Stimulated activated naive CD8-positive, alpha-beta T cell treated with anti-CD3 and anti-CD28 coated beads, Interleukin-15, amount 100 ng/mL, for 72 hours (primary cell): ENCODE measurements at regions not wholly inside any gene's neighbourhood (a gene's known extent, or its start where the extent isn't known, plus 50 kb on each side); places are given as distances from the start of the nearest gene placed in this dataset.

Experiments
- ATAC-seq: fragments of 150-1000 bp; cut with Tn5 transposase; 2 replicates; pipeline ENCODE4 v1.10.0; 2021; ENCODE audit warnings: mild to moderate bottlenecking, moderate library complexity
- DNase-seq, 2 donors: peaks; one replicate each; pipeline ENCODE4 v3.0.0; 2021 to 2022
- H3K27ac Mint-ChIP-seq, 2 donors: one replicate each; pipeline ENCODE4 v1.8.0; 2022; ENCODE audit warnings: mild to moderate bottlenecking in 2 of 2, mixed read lengths in 2 of 2, moderate library complexity in 2 of 2
- H3K27me3 Mint-ChIP-seq: one replicate; pipeline ENCODE4 v1.8.0; 2022; ENCODE audit warnings: mixed read lengths
- H3K4me1 Mint-ChIP-seq: one replicate; pipeline ENCODE4 v1.8.0; 2022; ENCODE audit warnings: mild to moderate bottlenecking, mixed read lengths
- H3K4me3 Mint-ChIP-seq, 2 donors: one replicate each; pipeline ENCODE4 v1.8.0; 2022; ENCODE audit warnings: mild to moderate bottlenecking in 2 of 2, mixed read lengths in 2 of 2, moderate library complexity in 1 of 2
- H3K9me3 Mint-ChIP-seq, 2 donors: one replicate each; pipeline ENCODE4 v1.8.0; 2022; ENCODE audit warnings: mixed read lengths in 2 of 2

- Mint-ChIP-seq H3K4me3 (no peak overlapping the region), H3K4me1 (peaks cover 26% of the 10 kb centered on the region), H3K27me3 (no peaks in the 10 kb centered on the region), H3K9me3 (no peaks in the 10 kb centered on the region), H3K27ac (peak overlapping the region in 1 of 2 donors; percentile 27)
- no peak for DNase-seq
- no peak for ATAC-seq
Measured at GRCh38 chr6:15780437-15780836, 117.6 kb upstream of the DTNBP1 start.

- peaks cover 26% of the 10 kb centered on the region for H3K4me1 Mint-ChIP-seq
- DNase-seq = no peak
- no peaks in the 10 kb centered on the region for H3K9me3 Mint-ChIP-seq
- no peak overlapping the region for H3K27ac Mint-ChIP-seq
- H3K4me3 Mint-ChIP-seq = no peak overlapping the region
- H3K27me3 Mint-ChIP-seq = no peaks in the 10 kb centered on the region
- ATAC-seq = no peak
Measured at GRCh38 chr6:15779726-15780125, 116.9 kb upstream of the DTNBP1 start.

GRCh38 chr6:15776458-15776980, 113.7 kb upstream of the DTNBP1 start:
- DNase-seq (peak; percentile 33 to 68), ATAC-seq (peak; percentile 93)
- Mint-ChIP-seq H3K27ac (peak overlapping the region; percentile 3 to 90), H3K9me3 (no peaks in the 10 kb centered on the region), H3K27me3 (no peaks in the 10 kb centered on the region), H3K4me3 (peak overlapping the region; percentile 1 to 32), H3K4me1 (peaks cover 30% of the 10 kb centered on the region)

- Mint-ChIP-seq H3K9me3 (no peaks in the 10 kb centered on the region), H3K4me3 (no peak overlapping the region), H3K4me1 (peaks cover 35% of the 10 kb centered on the region), H3K27ac (no peak overlapping the region), H3K27me3 (no peaks in the 10 kb centered on the region)
- DNase-seq = no peak
- no peak for ATAC-seq
Measured at GRCh38 chr6:15775741-15776140, 112.9 kb upstream of the DTNBP1 start.

- H3K4me3 Mint-ChIP-seq = no peak overlapping the region
- ATAC-seq (no peak), DNase-seq (no peak)
- no peaks in the 10 kb centered on the region for H3K9me3 Mint-ChIP-seq
- H3K27ac Mint-ChIP-seq = no peak overlapping the region
- no peaks in the 10 kb centered on the region for H3K27me3 Mint-ChIP-seq
- H3K4me1 Mint-ChIP-seq = peaks cover 41% of the 10 kb centered on the region
Measured at GRCh38 chr6:15775076-15775634, 112.3 kb upstream of the DTNBP1 start.

- H3K27ac Mint-ChIP-seq = peak overlapping the region in 1 of 2 donors; percentile 0
- no peaks in the 10 kb centered on the region for H3K27me3 Mint-ChIP-seq
- no peak for DNase-seq
- peaks cover 44% of the 10 kb centered on the region for H3K4me1 Mint-ChIP-seq
- no peak overlapping the region for H3K4me3 Mint-ChIP-seq
- ATAC-seq = no peak
- no peaks in the 10 kb centered on the region for H3K9me3 Mint-ChIP-seq
Measured at GRCh38 chr6:15773806-15774410, 111.1 kb upstream of the DTNBP1 start.

- peak overlapping the region in 1 of 2 donors; percentile 64 for H3K4me3 Mint-ChIP-seq
- H3K27me3 Mint-ChIP-seq = no peaks in the 10 kb centered on the region
- peak; percentile 93 for ATAC-seq
- DNase-seq = peak; percentile 7 to 24
- H3K4me1 Mint-ChIP-seq = peaks cover 20% of the 10 kb centered on the region
- H3K27ac Mint-ChIP-seq = peak overlapping the region; percentile 23 to 72
- H3K9me3 Mint-ChIP-seq = no peaks in the 10 kb centered on the region
Measured at GRCh38 chr6:15770347-15771143, 107.7 kb upstream of the DTNBP1 start.

GRCh38 chr6:15769511-15770018, 106.7 kb upstream of the DTNBP1 start:
- DNase-seq (no peak), ATAC-seq (no peak)
- Mint-ChIP-seq H3K4me1 (peaks cover 19% of the 10 kb centered on the region), H3K4me3 (no peak overlapping the region), H3K27ac (no peak overlapping the region), H3K9me3 (no peaks in the 10 kb centered on the region), H3K27me3 (no peaks in the 10 kb centered on the region)

- ATAC-seq (no peak), DNase-seq (no peak)
- H3K4me1 Mint-ChIP-seq = peaks cover 19% of the 10 kb centered on the region
- H3K4me3 Mint-ChIP-seq = no peak overlapping the region
- H3K9me3 Mint-ChIP-seq = no peaks in the 10 kb centered on the region
- H3K27ac Mint-ChIP-seq = no peak overlapping the region
- H3K27me3 Mint-ChIP-seq = peaks cover 4% of the 10 kb centered on the region
Measured at GRCh38 chr6:15768999-15769398, 106.2 kb upstream of the DTNBP1 start.

GRCh38 chr6:15763837-15764236, 101.0 kb upstream of the DTNBP1 start:
- ATAC-seq = no peak
- Mint-ChIP-seq H3K9me3 (no peaks in the 10 kb centered on the region), H3K27ac (no peak overlapping the region), H3K4me1 (no peaks in the 10 kb centered on the region), H3K27me3 (peaks cover 5% of the 10 kb centered on the region), H3K4me3 (no peak overlapping the region)
- no peak for DNase-seq

- ATAC-seq (no peak), DNase-seq (no peak)
- Mint-ChIP-seq H3K4me1 (no peaks in the 10 kb centered on the region), H3K27ac (no peak overlapping the region), H3K27me3 (peaks cover 5% of the 10 kb centered on the region), H3K4me3 (no peak overlapping the region), H3K9me3 (no peaks in the 10 kb centered on the region)
Measured at GRCh38 chr6:15763364-15763763, 100.5 kb upstream of the DTNBP1 start.

- Mint-ChIP-seq H3K9me3 (no peaks in the 10 kb centered on the region), H3K4me1 (no peaks in the 10 kb centered on the region), H3K4me3 (no peak overlapping the region), H3K27me3 (peaks cover 5% of the 10 kb centered on the region), H3K27ac (no peak overlapping the region)
- DNase-seq = no peak
- ATAC-seq = no peak
Measured at GRCh38 chr6:15761045-15761502, 98.2 kb upstream of the DTNBP1 start.

- Mint-ChIP-seq H3K9me3 (no peaks in the 10 kb centered on the region), H3K27me3 (no peaks in the 10 kb centered on the region), H3K4me1 (no peaks in the 10 kb centered on the region), H3K27ac (peak overlapping the region in 1 of 2 donors; percentile 74), H3K4me3 (no peak overlapping the region)
- DNase-seq = no peak
- no peak for ATAC-seq
Measured at GRCh38 chr6:15758631-15759215, 95.9 kb upstream of the DTNBP1 start.

- no peaks in the 10 kb centered on the region for H3K4me1 Mint-ChIP-seq
Measured at GRCh38 chr6:15755526-15755925, 92.7 kb upstream of the DTNBP1 start.

GRCh38 chr6:15754706-15755079, 91.9 kb upstream of the DTNBP1 start:
- no peaks in the 10 kb centered on the region for H3K27me3 Mint-ChIP-seq
- no peak overlapping the region for H3K27ac Mint-ChIP-seq
- ATAC-seq (no peak), DNase-seq (no peak)
- no peaks in the 10 kb centered on the region for H3K9me3 Mint-ChIP-seq
- H3K4me1 Mint-ChIP-seq = no peaks in the 10 kb centered on the region
- no peak overlapping the region for H3K4me3 Mint-ChIP-seq

More at GRCh38 chr6:15755526-15755925, 92.7 kb upstream of the DTNBP1 start:
- no peak overlapping the region for H3K27ac Mint-ChIP-seq
- H3K4me3 Mint-ChIP-seq = no peak overlapping the region
- no peak for DNase-seq
- H3K9me3 Mint-ChIP-seq = no peaks in the 10 kb centered on the region
- no peaks in the 10 kb centered on the region for H3K27me3 Mint-ChIP-seq
- no peak for ATAC-seq
